ENCODE measurements at regions not wholly inside any gene's neighbourhood (a gene's known extent, or its start where the extent isn't known, plus 50 kb on each side); places are given as distances from the start of the nearest gene placed in this dataset.
"Not testable (repeated sequence)": the region's sequence is repeated elsewhere in the genome, so short reads cannot be mapped to it uniquely, and the experiment has no call there.

GRCh38 chr17:27158382-27158781 is 135.5 kb upstream of the WSB1 start:
- H3K36me3 Mint-ChIP-seq = no peaks in the 10 kb centered on the region
- ATAC-seq (ENCODE audit: low read depth) (no peak), DNase-seq (no peak)
- no peaks in the 10 kb centered on the region for H3K4me1 Mint-ChIP-seq
- peaks cover 2% of the 10 kb centered on the region for H3K9me3 Mint-ChIP-seq
- POLR2A ChIA-PET = no interaction called here
- H3K27ac Mint-ChIP-seq = no peak overlapping the region
- H3K27me3 Mint-ChIP-seq = no peaks in the 10 kb centered on the region
- H3K4me3 Mint-ChIP-seq = no peak overlapping the region

GRCh38 chr17:27180322-27180721 is 113.6 kb upstream of the WSB1 start:
- ATAC-seq (ENCODE audit: low read depth) (no peak), DNase-seq (no peak)
- Mint-ChIP-seq H3K27me3 (no peaks in the 10 kb centered on the region), H3K36me3 (peaks cover 1% of the 10 kb centered on the region), H3K9me3 (peaks cover 7% of the 10 kb centered on the region), H3K27ac (no peak overlapping the region), H3K4me3 (no peak overlapping the region), H3K4me1 (no peaks in the 10 kb centered on the region)
- POLR2A ChIA-PET = no interaction called here

GRCh38 chr17:27181379-27181925 is 112.5 kb upstream of the WSB1 start:
- POLR2A ChIA-PET; H3K4me1 Mint-ChIP-seq; H3K27me3 Mint-ChIP-seq; H3K27ac Mint-ChIP-seq; H3K36me3 Mint-ChIP-seq; ATAC-seq (ENCODE audit: low read depth); H3K9me3 Mint-ChIP-seq; DNase-seq; H3K4me3 Mint-ChIP-seq: not testable (repeated sequence)

- no peak overlapping the region for H3K4me3 Mint-ChIP-seq
- H3K36me3 Mint-ChIP-seq = peaks cover 1% of the 10 kb centered on the region
- POLR2A ChIA-PET = no interaction called here
- H3K27ac Mint-ChIP-seq = no peak overlapping the region
- DNase-seq (no peak), ATAC-seq (ENCODE audit: low read depth) (no peak)
- no peaks in the 10 kb centered on the region for H3K4me1 Mint-ChIP-seq
- no peaks in the 10 kb centered on the region for H3K27me3 Mint-ChIP-seq
- H3K9me3 Mint-ChIP-seq = peaks cover 7% of the 10 kb centered on the region
Observed at GRCh38 chr17:27181935-27182334, 112.0 kb upstream of the WSB1 start.

- H3K4me3 Mint-ChIP-seq; ATAC-seq (ENCODE audit: low read depth); H3K27ac Mint-ChIP-seq; H3K9me3 Mint-ChIP-seq; H3K4me1 Mint-ChIP-seq; POLR2A ChIA-PET; H3K27me3 Mint-ChIP-seq; DNase-seq; H3K36me3 Mint-ChIP-seq: not testable (repeated sequence)
Observed at GRCh38 chr17:27197505-27197904, 96.4 kb upstream of the WSB1 start.

GRCh38 chr17:27199948-27200347 is 94.0 kb upstream of the WSB1 start:
- DNase-seq = no peak
- H3K27ac Mint-ChIP-seq = no peak overlapping the region
- POLR2A ChIA-PET = no interaction called here

GRCh38 chr17:27200476-27200875 is 93.4 kb upstream of the WSB1 start:
- H3K4me3 Mint-ChIP-seq = no peak overlapping the region
- ATAC-seq (ENCODE audit: low read depth) (no peak), DNase-seq (no peak)
- POLR2A ChIA-PET = no interaction called here
- H3K36me3 Mint-ChIP-seq = no peaks in the 10 kb centered on the region
- H3K27me3 Mint-ChIP-seq = peaks cover 9% of the 10 kb centered on the region
- H3K4me1 Mint-ChIP-seq = peaks cover 6% of the 10 kb centered on the region
- H3K27ac Mint-ChIP-seq = no peak overlapping the region
- H3K9me3 Mint-ChIP-seq = peaks cover 3% of the 10 kb centered on the region

More at GRCh38 chr17:27199948-27200347, 94.0 kb upstream of the WSB1 start:
- H3K36me3 Mint-ChIP-seq = no peaks in the 10 kb centered on the region
- H3K9me3 Mint-ChIP-seq = peaks cover 3% of the 10 kb centered on the region
- ATAC-seq (ENCODE audit: low read depth) = no peak
- H3K4me3 Mint-ChIP-seq = no peak overlapping the region
- H3K27me3 Mint-ChIP-seq = peaks cover 6% of the 10 kb centered on the region
- peaks cover 6% of the 10 kb centered on the region for H3K4me1 Mint-ChIP-seq

- H3K27me3 Mint-ChIP-seq = peaks cover 25% of the 10 kb centered on the region
- no peaks in the 10 kb centered on the region for H3K36me3 Mint-ChIP-seq
- no peak overlapping the region for H3K27ac Mint-ChIP-seq
- POLR2A ChIA-PET = no interaction called here
- H3K4me1 Mint-ChIP-seq = peaks cover 6% of the 10 kb centered on the region
- no peak overlapping the region for H3K4me3 Mint-ChIP-seq
- peaks cover 1% of the 10 kb centered on the region for H3K9me3 Mint-ChIP-seq
- ATAC-seq (ENCODE audit: low read depth) = no peak
- no peak for DNase-seq
Observed at GRCh38 chr17:27203241-27203640, 90.7 kb upstream of the WSB1 start.

GRCh38 chr17:27206447-27206846 is 87.5 kb upstream of the WSB1 start:
- ATAC-seq (ENCODE audit: low read depth) (no peak), DNase-seq (no peak)
- peaks cover 3% of the 10 kb centered on the region for H3K9me3 Mint-ChIP-seq
- peaks cover 32% of the 10 kb centered on the region for H3K27me3 Mint-ChIP-seq
- no peaks in the 10 kb centered on the region for H3K4me1 Mint-ChIP-seq
- H3K27ac Mint-ChIP-seq = no peak overlapping the region
- POLR2A ChIA-PET = interaction anchor here (0.6 kb wide), 1 partner anchor 121 kb away, joined by 3 read pairs; no protein-coding TSS in a partner anchor
- no peak overlapping the region for H3K4me3 Mint-ChIP-seq
- H3K36me3 Mint-ChIP-seq = no peaks in the 10 kb centered on the region

GRCh38 chr17:27207073-27207513 is 86.8 kb upstream of the WSB1 start:
- no peaks in the 10 kb centered on the region for H3K4me1 Mint-ChIP-seq
- ATAC-seq (ENCODE audit: low read depth) = no peak
- H3K27me3 Mint-ChIP-seq = peaks cover 32% of the 10 kb centered on the region
- H3K27ac Mint-ChIP-seq = no peak overlapping the region
- no peaks in the 10 kb centered on the region for H3K36me3 Mint-ChIP-seq
- POLR2A ChIA-PET = interaction anchor here (0.6 kb wide), 1 partner anchor 120 kb away, joined by 3 read pairs; no protein-coding TSS in a partner anchor
- H3K9me3 Mint-ChIP-seq = peaks cover 3% of the 10 kb centered on the region
- DNase-seq = no peak
- no peak overlapping the region for H3K4me3 Mint-ChIP-seq

- POLR2A ChIA-PET; H3K36me3 Mint-ChIP-seq; H3K9me3 Mint-ChIP-seq; ATAC-seq (ENCODE audit: low read depth); H3K27ac Mint-ChIP-seq; DNase-seq; H3K4me3 Mint-ChIP-seq; H3K4me1 Mint-ChIP-seq: not testable (repeated sequence)
- peaks cover 29% of the 10 kb centered on the region for H3K27me3 Mint-ChIP-seq
Observed at GRCh38 chr17:27208370-27208769, 85.5 kb upstream of the WSB1 start.

- Mint-ChIP-seq H3K27me3 (peaks cover 29% of the 10 kb centered on the region), H3K36me3 (no peaks in the 10 kb centered on the region), H3K9me3 (peaks cover 6% of the 10 kb centered on the region), H3K4me3 (no peak overlapping the region), H3K27ac (no peak overlapping the region), H3K4me1 (no peaks in the 10 kb centered on the region)
- ATAC-seq (ENCODE audit: low read depth) (no peak), DNase-seq (no peak)
- POLR2A ChIA-PET = no interaction called here
Observed at GRCh38 chr17:27209316-27209715, 84.6 kb upstream of the WSB1 start.

GRCh38 chr17:27210809-27211208 is 83.1 kb upstream of the WSB1 start:
- ATAC-seq (ENCODE audit: low read depth); H3K4me1 Mint-ChIP-seq; H3K4me3 Mint-ChIP-seq; DNase-seq; H3K9me3 Mint-ChIP-seq; H3K27ac Mint-ChIP-seq; POLR2A ChIA-PET; H3K36me3 Mint-ChIP-seq: not testable (repeated sequence)
- peaks cover 23% of the 10 kb centered on the region for H3K27me3 Mint-ChIP-seq

- Mint-ChIP-seq H3K9me3 (peaks cover 7% of the 10 kb centered on the region), H3K36me3 (no peaks in the 10 kb centered on the region), H3K4me3 (no peak overlapping the region), H3K27me3 (peaks cover 8% of the 10 kb centered on the region), H3K4me1 (peaks cover 3% of the 10 kb centered on the region), H3K27ac (no peak overlapping the region)
- DNase-seq (no peak), ATAC-seq (ENCODE audit: low read depth) (no peak)
- POLR2A ChIA-PET = no interaction called here
Observed at GRCh38 chr17:27216836-27217235, 77.1 kb upstream of the WSB1 start.

GRCh38 chr17:27217631-27218030 is 76.3 kb upstream of the WSB1 start:
- Mint-ChIP-seq H3K27me3 (peaks cover 15% of the 10 kb centered on the region), H3K9me3 (peaks cover 7% of the 10 kb centered on the region), H3K4me1 (peaks cover 3% of the 10 kb centered on the region), H3K4me3 (no peak overlapping the region), H3K27ac (no peak overlapping the region), H3K36me3 (no peaks in the 10 kb centered on the region)
- POLR2A ChIA-PET = no interaction called here
- ATAC-seq (ENCODE audit: low read depth) (no peak), DNase-seq (no peak)

All from activated naive CD8-positive, alpha-beta T cell treated with anti-CD3 and anti-CD28 coated beads, Interleukin-2, amount 10 ng/mL, durations not matched to agents 7 days and 5 days (primary cell).